GM18867 (cell line): ENCODE measurements at regions not wholly inside any gene's neighbourhood (a gene's known extent, or its start where the extent isn't known, plus 50 kb on each side); places are given as distances from the start of the nearest gene placed in this dataset.
A peak's percentile ranks its signal among the peaks of the same experiment; 100 is the strongest.
"Not testable (repeated sequence)": the region's sequence is repeated elsewhere in the genome, so short reads cannot be mapped to it uniquely, and the experiment has no call there.

Experiments used
- ATAC-seq: cut with Tn5 transposase; IDR thresholded peaks from one replicate; pipeline ENCODE4 v1.9.1; 2021; ENCODE audit warnings: mild to moderate bottlenecking, moderate library complexity; ENCODE audit not compliant: unreplicated experiment

DNA sequence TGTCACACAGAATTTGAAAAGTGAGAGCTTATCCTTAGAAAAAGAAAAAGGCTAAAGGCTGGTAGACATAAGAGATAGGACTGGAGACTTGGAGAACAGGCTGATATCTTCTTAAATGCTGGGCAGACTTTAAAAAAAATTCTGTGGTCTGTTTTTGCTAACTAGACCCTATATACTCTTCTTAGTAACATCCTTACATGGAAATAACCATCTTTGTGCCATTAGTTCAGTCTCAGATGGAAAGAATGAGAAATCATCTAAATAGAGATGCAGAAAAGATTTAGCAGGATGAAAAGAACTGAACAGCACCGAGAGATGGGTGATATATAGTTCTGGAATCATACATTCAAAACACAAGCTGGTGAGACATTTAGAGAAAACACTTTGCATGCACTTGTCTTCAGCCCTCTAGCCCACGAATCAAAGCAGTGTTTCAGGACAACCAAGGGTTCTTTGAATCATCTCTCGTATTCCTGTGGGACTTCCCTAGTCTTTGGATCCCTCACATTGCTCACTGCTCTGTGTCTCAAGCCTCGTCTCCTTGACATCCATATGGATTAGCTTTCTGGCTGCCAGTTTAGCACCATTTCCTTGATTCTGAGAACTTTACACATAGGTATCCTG, 93.0 kb upstream of the LYSMD4 start:
- ATAC-seq = no peak

DNA sequence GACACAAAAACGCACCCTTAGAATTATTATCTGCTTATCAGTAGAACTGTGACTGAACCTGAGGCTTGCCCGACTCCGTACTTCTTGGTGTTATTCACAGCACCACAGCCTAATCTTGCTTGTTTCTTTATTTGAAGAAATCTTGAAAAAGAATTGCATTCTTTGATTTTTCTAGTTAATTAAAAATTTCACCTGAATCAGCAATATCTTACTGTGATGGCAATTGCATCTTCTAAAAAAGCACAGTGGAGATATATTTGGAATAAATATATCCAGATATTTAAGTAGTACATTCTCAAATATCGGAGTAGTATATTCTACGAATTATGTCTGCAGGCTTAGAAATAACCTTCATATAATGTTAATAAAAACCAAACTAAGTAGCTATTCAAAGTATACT, 90.1 kb upstream of the LYSMD4 start:
- ATAC-seq = no peak

DNA sequence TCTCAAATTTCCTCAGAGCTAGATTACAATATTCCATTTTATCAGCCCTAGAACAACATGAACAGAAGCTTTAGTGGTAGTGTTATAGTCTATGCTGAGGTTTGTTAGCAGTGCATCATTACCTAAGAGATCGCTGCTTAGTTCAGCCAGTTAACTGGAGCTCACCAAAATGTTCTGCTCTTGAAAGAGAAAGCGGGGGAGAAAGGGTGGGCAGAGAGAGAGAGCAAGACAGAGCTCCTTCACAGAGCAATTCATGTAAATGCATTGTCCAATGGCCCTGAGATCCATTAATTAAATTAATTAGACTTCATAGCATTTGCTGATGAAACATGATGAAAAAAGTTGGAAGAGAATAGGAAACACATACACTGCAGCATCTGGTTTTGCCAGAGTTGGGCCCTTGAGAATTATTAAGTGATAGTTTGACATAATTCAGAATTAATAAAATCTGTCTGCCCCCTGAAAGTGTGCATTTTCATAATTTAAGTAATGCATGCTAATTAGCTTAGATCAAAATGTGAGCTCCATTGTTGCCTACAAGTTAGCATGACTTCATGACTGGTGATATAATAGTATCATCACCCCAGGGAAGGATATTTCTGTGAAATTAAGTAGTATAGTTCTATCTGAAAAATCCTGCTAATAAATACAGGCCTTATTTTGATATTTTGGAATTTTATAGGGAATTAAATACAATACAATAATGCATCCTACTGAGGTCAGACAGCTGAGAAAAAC, 86.9 kb upstream of the LYSMD4 start:
- no peak for ATAC-seq

DNA sequence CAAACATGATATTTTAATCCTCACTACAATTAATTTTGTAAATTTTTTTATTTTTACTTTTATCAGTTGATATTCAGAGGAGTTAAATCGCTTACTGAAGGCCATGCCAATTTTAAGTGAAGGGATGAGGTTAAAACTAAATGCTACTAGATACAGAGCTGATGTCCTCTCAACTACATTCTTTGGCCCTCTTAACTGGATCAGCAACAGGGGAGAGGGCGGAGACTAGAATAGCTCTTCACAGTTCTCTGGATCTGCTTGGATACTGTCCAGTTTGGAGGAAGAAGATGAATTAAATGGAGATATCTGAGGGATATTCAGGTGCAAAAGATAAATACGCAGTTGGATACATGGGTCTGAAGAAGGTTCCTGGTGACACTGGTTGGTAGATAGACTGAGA, 85.6 kb upstream of the LYSMD4 start:
- no peak for ATAC-seq

DNA sequence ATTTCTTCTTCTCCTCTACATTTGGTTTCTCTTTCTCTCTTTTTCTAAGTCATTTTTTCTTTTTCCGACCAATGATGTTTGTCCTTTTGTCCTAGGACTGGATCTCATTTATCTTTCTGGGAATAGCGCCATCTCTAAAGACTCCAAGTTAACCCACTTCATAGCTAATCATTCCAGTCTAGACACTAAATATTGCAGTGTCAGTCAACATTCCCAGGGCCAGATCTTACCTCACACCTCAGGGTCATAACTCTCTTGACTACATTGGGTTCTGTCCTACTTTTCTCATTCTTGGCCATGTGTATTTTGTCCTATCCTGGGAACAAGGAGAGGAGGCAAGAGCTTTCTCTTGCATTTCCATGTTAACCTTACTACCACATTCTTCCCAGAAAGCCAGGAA, 83.6 kb upstream of the LYSMD4 start:
- not testable (repeated sequence) for ATAC-seq

DNA sequence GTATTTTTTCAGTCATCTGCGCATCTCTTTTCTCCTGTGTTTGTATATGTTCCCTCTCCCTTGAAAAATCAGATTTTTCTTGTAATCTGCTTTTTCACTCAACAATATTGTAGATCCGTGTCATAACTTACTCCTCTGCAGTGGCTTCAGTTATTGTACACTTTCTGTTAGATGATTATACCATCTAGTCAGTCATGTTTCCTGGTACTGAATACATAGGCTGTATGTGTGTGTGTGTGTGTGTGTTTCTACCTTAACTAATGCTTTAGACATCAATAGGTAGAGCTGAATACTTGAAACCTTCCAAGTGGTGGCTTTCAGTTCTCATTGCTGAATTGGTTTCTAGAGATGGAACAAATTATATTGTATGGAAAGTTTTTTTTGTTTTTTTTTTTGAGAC, 77.4 kb upstream of the LYSMD4 start:
- not testable (repeated sequence) for ATAC-seq

DNA sequence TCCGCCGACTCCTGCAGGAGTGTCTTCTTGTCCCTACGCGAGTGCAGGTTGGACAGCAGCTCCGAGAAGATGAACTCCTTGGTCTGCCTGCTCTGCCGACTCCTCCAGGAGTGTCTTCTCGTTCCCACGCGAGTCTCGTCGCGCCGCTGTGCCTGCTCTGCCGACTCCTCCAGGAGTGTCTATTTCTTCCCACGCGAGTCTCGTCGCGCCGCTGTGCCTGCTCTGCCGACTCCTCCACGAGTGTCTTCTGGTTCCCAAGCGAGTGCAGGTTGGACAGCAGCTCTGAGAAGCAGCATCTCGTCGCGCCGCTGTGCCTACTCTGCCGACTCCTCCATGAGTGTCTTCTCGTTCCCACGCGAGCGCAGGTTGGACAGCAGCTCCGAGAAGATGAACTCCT, 66.6 kb upstream of the LYSMD4 start:
- not testable (repeated sequence) for ATAC-seq

DNA sequence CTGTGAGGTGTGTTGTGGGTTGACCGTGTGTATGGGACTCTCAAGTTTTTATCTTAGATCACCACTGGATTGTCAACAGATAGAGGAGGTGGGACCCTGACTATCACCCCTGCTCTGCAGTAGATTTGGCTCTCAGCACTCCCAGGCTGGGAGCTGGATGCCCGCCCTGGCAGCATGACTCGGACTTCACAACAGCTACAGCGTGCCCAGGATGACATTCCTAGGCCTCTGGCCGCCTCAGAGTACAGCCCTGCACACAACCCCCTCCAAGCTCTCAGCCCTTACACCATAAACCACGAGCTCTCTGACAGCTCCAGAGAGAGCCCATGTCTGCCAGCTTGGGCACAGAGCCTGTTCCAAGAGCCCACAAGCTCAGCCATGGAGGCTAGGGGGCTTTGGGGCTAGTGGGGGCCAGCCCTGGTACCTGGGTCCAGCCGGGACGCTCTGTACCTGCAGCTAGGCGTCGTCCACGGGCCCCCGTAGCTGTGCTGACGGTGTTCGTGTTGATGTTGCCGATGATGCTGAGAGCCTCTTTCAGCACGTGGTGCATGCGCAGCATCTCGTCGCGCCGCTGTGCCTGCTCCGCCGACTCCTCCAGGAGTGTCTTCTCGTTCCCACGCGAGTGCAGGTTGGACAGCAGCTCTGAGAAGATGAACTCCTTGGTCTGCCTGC, 66.1 kb upstream of the LYSMD4 start:
- not testable (repeated sequence) for ATAC-seq

DNA sequence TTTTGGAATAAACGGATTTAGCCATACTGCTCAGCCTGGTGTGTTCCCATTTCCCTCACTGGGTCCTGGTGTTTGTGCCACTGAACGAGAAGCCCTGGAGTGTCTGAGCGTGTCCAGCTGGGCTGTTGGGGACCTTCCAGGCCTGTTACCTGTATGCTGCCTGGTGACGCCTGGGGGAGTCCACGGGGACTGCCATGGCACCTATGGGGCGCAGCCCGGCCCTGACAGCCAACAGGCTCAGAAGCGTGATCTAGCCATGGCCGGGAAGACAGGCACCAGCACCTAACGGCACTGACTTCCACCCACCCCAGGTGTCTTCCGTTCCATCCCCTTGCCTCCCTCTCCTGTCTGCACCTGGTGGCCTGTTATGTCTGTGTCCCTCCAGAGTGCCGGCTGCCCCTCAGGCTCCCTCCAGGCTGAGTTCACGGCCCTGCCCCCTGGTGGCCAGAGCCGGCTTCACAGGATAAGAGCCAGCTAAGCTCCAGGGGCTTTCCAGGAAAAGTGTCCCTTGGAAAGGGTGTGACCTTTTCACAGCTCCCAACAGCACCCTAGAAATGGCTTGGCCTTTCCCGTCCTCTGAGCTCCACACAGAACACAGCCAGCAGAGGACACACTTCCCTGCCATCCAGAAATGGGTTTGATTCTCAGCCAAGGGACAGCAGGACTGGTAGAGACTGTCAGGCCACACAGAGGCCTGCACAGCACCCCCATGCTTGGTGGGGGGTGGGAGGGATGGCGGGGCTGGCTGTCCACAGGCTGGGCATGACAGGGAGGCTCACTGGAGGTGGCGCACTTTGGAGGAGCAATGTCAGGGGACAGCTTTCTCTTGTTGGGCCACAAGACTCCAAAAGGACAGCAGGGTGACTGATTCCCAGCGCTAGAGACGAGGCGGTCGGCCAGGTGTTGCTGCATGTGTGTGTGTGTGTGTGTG, 64.0 kb upstream of the LYSMD4 start:
- ATAC-seq = peak; percentile 42

DNA sequence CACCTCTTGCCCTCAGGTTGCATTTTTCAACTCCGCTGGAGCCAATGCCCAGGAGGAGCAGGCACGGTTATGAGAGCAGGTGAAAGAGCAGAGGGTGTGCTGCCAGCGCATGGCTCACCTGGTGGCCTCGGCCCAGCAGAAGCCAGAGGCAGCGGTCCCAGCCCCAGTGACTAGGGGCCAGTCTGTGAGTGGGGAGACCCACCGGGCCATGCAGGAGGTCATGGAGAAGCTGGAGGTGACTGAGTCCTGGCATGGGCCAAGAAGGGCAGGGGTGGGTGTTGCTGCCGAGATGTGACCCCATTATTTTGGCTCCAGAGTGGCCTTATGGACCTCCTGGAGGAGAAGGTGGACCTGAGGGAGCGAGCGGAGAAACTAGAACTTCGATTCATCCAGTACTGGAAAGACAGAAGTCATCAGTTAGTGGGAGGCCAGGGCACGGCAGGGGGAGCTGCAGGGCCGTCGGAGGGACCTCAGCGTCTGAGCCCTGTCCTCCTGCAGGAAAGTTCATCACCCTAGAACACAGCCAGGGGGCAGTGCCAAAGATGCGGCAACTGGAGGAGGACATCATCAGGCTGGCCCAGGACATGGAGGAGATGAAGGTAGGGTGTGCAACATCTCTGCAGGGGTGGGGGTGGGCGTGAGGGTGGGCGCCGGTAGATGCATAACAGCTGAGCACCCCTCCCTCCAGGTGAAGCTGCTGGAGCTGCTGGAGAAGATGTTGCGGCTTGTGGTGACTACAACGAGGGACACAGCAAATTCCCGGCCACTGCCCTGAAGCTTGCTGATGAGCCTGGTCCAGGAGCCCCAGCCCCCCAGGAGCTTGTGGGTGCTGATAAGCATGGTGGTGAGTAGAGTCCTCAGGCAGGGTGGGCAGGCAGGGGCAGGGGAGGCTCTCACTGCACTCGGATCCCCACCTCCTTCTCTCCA, 58.9 kb upstream of the LYSMD4 start:
- not testable (repeated sequence) for ATAC-seq

DNA sequence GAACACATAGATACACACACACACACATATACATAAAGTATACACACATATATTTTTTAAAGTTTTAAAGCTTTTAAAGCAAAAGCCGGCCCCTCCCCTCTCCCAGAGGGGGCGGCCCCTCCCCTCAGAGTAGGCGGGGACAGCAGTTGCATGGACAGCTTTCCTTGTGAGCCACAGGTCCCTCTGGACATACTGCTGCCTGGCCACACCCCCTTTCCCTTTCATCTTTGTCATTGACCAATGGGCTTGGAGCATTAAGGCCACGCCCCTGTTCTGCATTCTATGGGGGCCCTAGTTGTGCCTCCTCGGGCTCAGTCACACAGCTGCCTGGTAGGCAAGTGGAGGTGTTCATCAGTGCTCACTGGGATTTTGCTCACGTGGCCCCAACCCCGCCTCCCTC, 57.5 kb upstream of the LYSMD4 start:
- not testable (repeated sequence) for ATAC-seq

DNA sequence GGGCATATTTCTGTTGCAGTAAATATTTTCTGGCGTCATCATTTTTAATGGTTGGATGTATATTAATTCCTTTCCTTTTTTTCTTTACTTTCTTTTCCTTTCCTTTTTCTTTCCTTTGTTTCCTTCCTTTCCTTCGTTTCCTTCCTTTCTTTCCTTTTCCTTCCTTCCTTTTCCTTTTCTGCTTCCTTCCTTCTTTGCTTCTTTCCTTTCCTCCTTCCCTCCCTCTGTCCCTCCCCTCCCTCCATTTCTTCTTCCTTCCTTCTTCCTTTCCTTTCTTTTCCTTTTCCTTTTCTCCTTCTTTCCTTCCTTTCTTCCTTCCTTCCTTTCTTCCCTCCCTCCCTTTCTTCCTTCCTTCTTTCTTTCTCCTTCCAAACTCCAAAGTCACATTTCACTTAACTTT, 54.9 kb upstream of the LYSMD4 start:
- ATAC-seq = no peak

DNA sequence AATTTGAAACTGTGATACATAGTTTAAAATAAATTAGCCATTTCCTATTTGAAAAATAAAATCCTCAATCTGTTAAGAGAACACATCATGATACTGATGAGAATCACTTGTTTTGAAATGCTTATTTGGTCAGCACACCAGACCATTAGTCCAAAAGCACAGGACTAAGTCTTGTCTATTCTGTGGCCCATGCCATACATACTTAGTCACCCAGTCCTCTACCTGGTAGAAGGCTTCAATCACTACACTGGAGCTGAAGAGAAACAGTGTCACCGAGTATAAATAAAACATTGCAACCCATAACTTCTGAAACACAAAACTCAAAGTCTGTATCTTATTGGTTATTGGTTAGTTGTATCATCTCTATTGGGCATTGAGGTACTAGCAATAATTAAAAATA, 51.6 kb upstream of the LYSMD4 start:
- ATAC-seq = not testable (repeated sequence)

DNA sequence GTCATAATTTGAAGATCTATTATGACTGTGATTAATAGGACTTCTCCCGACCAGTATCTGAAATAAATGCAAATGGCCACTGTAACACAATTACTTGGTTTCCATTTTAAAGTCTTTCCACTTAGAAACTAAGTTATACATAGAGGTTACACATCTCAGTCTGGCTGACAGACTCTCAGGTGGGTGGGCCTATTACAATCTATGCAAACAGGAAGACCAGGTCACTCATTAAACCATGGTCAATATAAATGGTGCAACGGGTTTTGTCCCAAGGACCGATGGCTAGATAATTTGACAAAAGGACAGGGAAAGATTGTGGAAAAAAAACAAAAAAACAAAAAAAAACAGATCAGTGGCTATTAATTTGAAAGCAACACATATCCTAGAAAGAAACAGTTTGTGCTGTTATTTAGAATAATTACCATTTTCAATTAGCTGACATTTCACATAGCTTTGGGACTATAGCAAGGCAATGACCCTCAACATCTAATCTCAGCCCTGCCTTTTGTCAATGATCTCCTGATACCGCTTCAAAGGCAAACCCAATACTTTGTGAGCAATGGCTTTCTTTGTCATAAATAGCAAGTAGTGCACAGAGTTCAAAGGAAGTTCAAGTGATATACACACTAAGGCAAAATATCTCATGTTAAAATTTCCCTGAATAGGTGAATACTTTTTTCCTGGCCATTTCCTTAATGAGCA, 50.8 kb upstream of the LYSMD4 start:
- not testable (repeated sequence) for ATAC-seq
